ENCODE measurements at regions not wholly inside any gene's neighbourhood (a gene's known extent, or its start where the extent isn't known, plus 50 kb on each side); places are given as distances from the start of the nearest gene placed in this dataset.
A peak's percentile ranks its signal among the peaks of the same experiment; 100 is the strongest.

DNA sequence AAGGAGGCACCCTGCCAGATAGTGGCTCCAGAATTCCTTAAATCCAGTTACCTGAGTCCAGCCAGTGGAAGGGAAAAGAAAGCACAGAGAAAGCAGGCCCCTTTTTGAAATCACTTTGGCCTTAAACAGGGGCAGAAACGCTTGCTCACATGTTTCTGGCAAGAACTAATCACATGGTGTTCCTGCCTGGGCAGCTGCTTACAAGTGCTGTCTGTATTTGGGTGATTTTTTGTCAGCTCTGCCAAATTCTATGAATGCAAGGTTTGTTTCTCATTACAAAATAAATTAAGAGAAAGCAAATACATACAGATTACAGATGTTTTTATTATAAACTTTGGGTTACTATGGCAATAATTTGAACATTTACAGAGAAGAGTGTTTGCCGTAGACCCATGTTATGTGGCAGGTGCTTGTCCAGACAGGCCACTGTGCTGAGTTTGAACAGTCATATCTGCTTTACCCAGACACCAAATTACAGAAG, 1237.8 kb downstream of the SLITRK5 start:
- no peak for DNase-seq

DNA sequence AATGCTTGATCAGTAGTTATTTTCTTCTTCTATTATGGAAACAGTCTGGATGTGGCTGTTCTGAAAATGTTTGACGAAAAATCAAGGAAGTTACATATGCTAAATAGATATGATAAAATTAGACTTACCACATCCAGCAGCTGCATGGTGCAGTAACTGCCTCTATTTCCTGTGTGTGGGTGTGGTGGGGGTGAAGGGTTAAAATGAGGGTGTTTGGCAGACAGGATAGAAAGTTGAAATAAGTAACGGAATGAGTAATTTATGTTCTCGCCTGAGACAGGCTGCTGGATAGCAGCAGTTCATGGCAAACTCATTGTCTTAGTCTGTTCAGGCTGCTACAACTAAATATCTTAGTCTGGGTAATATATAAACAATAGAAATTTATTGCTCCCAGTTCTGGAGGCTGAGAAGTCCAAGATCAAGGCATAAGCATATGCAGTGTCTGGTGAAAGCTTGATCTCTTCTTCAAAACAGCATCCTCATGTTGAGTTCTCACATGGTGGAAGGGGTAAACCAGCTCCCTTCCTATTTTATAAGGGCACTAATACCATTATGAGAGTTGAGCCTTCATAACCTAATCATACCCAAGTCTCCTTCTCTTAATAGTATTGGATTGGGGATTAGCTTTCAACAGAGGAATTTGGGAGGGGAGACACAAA, 1248.9 kb downstream of the SLITRK5 start:
- DNase-seq, result no peak

DNA sequence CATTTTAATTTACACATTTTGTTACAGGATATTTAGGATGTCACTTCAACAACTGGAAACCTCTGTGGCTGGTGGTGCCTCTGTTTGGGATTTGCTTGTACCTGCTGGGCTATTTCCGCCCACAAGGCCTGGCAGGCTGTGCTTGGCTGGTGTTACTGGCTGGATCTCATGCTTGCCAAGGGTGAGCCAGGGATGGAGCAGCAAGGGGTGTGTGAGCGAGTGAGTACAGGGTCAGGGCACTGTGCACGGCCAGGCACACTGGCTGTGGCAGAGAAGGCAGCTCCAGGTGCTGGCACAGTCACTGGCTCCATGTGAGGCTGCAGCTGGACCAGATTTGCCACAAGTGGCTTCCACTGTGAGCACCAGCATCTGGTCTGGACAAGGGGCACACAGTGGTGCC, 1254.8 kb downstream of the SLITRK5 start:
- DNase-seq, result no peak

DNA sequence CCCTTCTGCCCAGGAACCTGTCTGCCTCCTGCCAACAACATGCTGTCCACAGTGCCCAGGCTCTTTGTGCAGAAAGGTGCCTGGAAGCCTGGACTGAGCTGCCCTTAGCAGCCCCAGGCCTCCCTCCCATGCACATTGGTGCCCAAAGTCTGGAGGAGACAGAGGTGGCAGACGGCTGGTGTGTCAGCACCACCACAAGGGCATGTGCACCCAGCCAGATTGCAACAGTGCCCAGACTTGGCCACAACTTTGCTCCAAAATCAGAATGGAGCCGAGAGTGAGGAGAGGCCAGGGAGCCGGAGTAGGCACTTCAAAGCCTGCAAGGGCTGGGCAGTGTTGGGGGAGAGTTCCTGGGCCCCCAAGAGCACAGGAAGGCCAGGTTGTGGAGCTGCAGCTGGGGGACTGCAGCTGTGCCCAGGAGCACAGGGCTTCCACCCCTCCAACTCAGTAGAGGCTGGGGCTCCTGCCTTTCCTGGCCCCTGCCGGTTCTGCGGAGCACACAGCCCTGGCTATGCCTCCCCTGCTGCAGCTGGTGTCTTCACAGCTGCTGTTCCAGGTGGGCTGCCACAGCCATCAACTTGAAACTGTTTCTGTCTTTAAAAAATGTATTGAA, 1255.8 kb downstream of the SLITRK5 start:
- no peak for DNase-seq

DNA sequence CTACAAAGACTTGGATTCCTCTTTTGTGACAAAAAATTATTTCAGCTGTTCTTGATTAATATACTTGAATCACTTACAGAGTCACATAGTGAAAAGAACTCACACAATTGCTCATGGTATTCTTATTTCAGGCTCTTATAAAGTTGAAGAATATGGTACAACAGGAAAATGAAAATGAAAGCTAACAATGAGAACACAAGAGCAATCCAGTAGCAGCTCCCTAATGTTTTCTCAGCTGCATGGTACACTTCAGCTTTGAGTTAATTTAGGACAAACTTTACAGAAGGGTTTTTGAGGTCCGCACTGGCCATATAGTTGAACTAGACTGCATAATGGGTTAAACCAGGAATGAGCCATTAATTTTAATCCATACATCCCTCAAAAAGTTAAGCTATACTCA, 1261.8 kb downstream of the SLITRK5 start:
- no peak for DNase-seq

DNA sequence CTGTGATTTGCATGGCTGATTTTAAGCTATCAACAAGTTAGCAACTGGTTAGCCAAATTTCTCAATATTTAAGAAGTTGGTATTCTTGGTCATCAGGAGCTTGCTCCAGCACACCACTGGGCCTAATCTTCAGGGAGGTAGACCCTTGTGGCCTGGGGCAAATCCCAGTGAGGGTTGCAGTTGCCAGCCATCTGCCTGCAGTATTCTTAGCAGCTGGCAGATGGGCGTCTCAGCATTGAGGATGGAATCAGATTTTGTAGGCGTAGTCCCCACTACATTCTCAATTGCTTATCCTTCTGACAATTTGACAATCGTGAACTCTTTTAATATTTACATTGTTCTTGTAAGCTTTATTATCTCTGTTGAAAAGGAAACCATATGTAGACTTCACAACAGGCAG, 1266.2 kb downstream of the SLITRK5 start:
- DNase-seq, result no peak

DNA sequence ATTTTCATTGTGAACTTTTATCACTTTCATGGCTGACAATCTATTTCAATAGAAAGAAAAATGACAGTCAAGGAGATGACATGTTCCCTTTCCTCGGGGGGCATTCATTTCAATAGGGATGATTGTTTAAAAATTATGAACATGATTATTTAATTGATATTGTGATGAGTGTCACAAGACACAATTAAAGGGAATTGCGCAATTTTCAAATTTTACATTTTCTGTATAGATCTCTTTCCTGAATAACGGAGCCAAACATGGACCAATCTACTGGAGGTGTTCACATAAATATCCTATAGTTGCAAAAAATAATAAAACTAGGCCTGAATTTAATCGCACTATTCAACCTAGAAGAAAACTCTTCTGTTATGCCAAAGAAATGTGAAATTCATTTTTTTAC, 1274.6 kb downstream of the SLITRK5 start:
- DNase-seq, result no peak

DNA sequence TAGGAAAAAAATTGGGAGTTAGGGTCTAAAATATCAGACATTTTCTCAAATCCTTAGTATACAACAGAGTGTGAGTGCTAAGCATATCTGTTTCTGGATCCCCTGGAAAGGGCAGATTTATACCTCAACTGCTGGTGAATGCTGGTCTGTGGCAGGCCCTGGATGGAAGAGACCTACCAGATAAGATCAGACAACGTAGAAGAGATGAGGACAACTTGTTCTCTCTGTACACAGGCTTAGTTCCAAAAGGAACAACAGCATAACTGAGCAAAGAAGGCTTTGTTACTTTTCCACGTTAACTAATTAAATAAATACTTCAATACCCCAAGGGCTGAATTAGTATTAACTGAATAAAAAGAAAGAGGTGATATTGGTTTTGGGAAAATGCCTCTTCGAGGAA, 1277.3 kb downstream of the SLITRK5 start:
- DNase-seq, result no peak

DNA sequence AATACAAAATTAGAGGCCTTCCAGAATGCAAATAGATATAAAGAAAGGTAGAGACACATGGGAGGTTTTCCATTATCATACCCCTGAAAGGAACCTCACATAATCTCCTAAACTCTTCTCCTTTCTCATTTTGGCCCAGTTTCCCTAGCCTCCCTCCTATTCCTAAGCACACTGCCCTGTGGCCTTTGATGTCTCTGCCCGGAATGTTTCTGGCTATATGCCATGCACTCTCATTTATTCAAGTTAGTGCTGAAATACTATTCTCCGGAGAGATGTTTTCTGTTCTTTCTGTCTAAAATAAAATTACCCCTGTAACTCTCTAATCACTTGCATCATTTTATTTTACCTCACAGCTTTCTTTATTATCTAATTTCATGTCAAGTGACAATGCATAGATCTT, 1287.7 kb downstream of the SLITRK5 start:
- no peak for DNase-seq

DNA sequence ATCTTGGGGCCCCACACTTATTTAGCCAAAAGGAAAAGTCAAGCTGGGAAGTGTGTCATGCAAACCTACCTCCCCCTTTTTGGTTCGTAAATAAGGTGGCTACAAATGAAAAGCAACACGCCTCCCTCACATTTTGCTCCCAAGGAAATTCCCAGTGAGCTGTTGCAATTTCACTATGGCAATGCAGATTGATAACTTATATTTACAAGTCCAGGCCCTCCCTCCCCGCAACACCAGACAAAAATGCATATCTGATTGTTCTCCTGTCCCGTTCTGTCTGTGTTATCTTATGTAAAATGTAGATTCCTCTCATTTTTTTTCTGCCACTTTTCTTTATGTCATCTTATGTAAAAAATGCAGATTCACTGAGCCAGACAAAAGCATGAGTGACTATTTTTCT, 1305.3 kb downstream of the SLITRK5 start:
- no peak for DNase-seq

DNA sequence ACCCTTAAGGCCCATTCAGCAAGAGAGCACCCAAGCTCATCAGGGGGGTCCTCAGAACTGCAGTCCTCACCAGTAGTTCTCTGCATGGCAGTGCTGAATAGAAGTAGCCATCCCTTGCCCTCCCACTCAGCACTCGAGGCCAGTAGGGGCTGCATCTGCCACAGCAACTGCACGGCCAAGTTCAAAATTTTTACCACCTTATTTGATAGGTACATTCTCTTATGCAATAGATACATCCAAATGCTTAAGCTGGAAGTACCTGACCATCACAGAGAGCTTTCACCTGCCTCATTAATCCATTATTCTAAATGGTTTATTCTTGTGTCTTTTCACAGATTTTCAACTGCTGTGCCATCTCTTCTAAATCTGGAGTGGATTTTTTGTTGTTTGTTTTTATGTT, 1307.4 kb downstream of the SLITRK5 start:
- DNase-seq, result no peak

DNA sequence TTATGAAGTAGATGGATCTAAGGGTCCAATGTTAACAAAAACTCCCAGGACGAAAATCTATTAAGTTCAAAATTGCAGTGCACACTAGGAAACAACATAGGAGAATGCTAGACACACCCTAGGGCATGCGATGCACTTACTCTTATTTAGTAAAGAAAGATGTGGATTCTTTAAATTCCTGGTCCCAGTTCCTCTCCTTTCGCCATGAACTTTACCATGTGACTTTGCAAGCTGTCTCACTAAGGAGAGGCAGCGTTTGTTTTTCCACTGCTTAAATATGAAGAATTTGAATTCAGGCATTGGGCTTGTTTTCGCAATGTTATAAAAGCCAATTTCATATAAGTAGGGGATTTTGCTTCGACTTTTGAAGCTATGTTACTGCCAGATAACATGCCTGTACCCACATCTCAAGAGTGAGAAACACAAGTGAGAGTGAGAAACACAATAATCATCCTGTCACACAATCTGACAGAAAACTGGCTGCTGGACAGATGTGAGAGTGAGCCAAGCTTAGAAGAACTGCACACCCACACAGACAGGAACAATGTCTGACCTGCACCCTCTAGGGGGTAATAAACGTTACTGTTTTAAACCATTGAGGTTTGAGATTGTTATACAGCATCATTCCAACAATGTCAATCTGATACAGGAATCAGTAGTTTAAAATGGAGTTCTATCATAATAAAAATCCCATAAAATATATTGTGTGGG, 1308.4 kb downstream of the SLITRK5 start:
- DNase-seq, result no peak

DNA sequence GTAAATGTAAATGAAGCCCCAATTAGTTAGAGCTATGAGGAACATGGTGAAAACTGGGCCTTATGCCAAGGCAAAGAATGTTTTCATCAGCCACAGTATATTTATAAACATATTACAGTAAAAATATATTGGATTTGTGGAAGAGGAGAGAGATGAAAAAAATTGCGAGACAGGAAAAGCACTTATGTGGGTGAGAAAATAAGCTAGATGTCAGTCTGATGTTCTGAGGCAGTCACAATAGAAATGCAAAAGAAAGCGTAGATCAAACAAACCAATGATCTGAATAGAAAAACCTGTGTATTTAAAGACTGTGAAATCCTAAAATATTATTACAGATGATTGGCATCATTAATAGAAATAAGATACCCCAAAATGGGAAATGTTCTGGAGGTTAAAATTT, 1332.5 kb downstream of the SLITRK5 start:
- no peak for DNase-seq

DNA sequence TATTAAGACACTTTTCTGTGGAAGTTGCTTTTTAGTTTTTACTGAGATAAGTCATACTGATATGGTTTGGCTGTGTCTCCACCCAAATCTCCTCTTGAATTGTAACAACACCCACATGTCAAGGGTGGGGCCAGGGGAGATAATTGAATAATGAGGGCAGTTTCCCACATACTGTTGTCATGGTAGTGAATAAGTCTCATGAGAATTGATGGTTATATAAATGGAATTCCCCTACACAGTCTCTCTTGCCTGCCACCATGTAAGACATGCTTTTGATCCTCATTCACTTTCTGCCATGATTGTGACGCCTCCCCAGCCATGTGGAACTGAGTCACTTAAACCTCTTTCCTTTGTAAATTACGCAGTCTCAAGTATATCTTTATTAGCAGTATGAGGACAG, 1340.4 kb downstream of the SLITRK5 start:
- DNase-seq, result no peak

DNA sequence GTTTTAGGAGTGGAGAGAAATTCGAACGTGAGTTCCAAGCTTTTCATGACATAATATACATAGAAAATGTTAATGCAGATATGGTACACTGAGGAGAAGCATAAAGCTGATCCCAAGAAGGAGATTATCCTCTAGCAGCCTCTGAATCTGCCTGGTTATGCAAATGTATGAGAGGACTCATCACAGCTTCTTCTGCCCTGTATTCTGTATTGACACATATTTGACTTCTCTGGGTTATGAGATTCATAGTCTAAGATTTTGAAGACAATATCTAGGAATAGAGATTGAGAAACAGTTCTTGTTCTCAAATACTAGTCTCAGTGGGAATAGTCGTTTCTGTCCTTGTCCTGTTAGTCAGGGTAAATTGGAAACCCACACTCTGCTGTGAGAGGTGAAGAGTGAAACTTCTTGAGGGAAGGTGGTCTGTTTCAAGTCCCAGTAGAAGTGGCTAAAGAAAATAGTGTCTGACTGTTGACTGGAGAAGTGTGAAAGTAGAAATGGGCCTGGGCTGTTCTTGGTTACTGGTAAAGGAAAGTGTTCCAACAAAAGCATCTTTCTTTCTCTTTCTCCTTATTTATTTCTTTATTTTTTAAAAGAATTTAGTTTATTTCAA, 1356.6 kb downstream of the SLITRK5 start:
- DNase-seq, result no peak

DNA sequence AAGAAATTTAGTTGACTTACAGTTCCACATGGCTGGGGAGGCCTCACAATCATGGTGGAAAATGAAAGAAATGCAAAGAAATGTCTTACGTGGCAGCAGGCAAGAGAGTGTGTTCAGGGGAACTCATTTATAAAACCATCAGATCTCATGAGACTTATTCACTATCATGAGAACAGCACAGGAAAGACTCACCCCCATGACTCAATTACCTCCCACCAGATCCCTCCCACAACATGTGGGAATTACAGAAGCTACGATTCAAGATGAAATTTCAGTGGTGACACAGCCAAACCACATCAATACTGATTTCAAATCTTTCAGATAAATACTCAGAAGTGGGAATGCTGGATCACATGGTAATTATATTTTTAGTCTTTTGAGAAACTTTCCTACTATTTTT, 1357.9 kb downstream of the SLITRK5 start:
- DNase-seq, result no peak

DNA sequence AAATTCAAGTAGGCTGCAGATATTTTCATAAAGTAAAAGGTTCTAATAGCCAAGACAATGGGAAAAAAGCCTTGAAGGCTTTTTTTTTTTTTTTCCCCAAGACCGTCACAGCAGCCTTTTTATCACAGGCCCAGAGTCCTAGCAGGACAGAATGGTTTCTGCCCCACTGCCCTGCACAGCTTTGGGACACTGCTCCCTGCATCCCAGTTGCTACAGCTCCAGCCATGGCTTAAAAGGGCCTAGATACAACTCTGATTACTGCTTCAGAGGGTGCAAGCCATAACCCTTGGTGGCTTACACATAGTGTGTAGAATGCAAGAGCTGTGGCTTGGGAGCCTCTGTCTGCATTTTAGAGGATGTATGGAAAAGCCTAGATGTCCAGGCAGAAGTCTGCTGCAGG, 1362.8 kb downstream of the SLITRK5 start:
- DNase-seq, result no peak

DNA sequence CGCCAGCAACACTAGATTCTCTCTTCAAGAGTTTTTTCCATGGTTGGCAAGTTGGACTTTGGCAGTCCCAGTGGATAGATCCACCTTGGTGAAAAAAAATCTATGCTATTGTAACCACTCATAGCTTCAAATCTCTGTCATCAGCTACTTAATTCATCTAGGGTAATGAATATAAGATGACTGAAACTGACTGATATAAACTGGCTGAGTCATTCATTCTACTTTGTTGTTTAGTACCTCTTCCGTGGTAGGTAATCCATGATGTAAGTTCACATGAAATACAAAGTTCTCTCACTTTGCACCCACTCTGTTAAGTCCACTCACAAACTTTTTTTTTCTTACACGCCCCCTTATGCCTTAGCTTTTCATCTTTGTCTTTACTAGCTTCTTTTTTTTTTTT, 1381.5 kb downstream of the SLITRK5 start:
- no peak for DNase-seq

DNA sequence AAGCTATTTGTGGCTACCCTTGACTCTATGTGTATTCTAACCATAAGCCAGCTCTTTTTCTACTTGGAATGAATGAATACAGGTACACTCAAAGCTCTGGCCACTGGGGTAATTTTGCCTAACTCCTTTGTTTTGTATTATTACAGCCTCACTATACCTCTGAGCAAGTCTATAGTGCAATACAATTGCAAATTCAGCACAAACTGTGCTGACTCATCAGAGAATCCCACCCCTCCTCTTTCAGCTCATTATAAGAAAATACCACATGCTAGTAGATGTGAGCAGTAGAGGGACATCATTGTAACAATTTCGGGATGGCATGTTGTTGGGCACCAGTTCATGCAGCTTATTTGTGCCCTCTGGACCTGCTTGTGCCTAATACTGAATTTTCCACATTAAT, 1382.2 kb downstream of the SLITRK5 start:
- DNase-seq, result no peak

DNA sequence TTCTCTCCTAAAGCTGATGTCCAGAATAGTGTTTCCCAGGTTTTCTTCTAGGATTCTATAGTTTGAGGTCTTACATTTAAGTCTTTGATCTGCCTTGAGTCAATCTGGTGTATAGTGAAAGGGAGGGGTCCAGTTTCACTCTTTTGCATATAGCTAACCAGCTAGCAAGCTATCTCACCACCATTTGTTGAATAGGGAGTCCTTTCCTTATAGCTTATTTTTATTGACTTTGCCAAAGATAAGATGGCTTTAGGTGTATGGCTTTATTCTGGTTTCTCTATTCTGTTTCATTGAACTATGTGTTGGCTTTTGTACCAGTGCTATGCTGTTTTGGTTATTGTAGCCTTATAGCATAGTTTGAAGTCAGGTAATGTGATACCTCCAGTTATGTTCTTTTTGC, 1386.1 kb downstream of the SLITRK5 start:
- no peak for DNase-seq

DNA sequence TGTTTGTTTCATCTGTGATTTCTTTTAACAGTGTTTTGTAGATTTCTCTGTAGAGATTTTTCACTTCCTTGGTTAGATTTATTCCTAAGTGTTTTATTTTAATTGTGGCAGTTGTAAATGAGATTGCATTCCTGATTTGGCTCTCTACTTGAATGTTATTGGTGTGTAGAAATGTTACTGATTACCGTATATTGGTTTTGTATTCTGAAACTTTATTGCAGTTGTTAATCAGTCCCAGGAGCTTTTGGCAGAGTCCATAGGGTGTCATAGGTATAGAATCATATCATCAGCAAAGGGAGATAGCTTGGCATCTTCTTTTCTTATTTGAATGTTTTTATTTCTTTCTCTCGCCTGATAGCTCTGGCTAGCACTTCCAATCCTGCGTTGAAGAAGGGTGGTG, 1386.7 kb downstream of the SLITRK5 start:
- no peak for DNase-seq

DNA sequence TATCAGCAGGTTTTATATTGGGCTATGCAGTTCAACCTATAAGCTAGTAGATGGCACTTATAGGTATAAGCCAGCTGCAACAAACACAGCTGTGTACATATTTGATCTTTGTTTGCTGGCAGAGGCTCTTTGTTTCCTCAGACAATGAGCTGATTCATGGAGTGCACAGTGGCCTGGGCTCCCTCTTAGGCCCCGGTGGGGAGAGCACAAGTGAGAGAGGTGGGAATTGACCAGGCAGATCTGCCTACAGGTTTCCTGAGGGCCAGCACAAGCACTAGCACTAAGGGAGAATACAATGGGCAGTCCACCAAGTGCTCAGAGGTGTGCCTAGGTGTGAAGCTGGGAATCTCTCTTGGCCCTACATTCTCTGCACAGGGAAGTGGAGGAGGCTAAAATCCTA, 1390.7 kb downstream of the SLITRK5 start:
- DNase-seq, result no peak

DNA sequence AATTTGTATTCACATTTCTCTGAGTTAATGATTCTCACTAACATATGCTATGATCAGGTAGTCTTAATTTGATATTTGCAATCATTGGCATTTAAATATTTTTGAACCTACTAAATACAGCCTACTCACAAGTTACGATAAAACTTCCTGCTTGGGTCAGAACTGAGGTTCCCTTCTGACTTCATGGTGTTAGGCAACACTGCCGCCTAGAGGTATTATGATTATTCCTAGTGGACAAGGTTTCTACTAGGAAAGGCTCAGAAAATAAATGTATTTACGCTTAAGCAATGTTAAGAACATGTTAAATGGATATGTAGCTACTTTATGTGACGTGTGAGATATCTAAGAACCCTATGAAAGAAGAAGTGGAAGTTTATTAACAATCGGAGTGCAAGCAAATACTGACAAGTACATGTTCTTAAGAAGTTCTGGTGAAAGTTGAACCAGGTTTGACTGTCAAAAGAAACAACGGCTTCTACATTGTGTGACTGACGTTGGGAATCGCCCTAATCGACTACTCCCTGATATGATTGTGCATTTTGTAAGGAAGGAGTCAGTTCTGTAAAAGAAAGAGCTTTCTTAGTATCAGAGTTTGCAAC, 1395.8 kb downstream of the SLITRK5 start:
- peak; percentile 6 for DNase-seq

DNA sequence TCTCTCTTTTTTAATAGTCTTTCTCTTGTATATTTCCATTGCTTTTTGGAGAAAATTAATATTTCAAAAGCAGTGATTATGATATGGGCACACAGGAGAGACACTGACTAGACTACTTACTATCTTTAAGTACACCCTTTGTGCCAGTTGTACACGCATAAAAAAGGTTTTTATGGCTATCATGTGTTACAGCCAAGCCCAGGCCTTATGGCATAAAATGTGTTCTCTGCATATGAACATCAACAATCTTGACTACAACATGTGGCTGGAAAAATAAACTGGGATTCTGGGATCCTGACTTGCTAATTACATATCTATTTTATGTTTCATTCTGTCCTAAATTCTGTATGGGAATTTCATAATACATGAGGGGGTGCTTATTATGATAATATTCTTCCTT, 1401.8 kb downstream of the SLITRK5 start:
- DNase-seq, result no peak

Measured in stimulated activated CD4-positive, alpha-beta T cell treated with anti-CD3 and anti-CD28 coated beads, Interleukin-4, amount 100 ng/mL, for 24 hours (primary cell).